Fibroblast of the aortic adventitia (primary cell): ENCODE measurements at regions not wholly inside any gene's neighbourhood (a gene's known extent, or its start where the extent isn't known, plus 50 kb on each side); places are given as distances from the start of the nearest gene placed in this dataset.

Source experiments
- DNase-seq: peaks from one replicate; pipeline ENCODE4 v3.0.0-alpha.2; 2010; ENCODE audit warnings: low read depth
- H3K4me3 ChIP-seq: 2 replicates; pipeline ENCODE4 v1.5.1; 2011; ENCODE audit warnings: low read depth, mild to moderate bottlenecking, control low read depth, low read length, moderate library complexity
- TF ChIP-seq, protein P1 (sequence below): IDR thresholded peaks from 2 replicates; pipeline ENCODE4 v1.5.1; 2011; ENCODE audit warnings: mild to moderate bottlenecking, low read length, control low read depth, inconsistent platforms; ENCODE audit not compliant: insufficient read depth

DNA sequence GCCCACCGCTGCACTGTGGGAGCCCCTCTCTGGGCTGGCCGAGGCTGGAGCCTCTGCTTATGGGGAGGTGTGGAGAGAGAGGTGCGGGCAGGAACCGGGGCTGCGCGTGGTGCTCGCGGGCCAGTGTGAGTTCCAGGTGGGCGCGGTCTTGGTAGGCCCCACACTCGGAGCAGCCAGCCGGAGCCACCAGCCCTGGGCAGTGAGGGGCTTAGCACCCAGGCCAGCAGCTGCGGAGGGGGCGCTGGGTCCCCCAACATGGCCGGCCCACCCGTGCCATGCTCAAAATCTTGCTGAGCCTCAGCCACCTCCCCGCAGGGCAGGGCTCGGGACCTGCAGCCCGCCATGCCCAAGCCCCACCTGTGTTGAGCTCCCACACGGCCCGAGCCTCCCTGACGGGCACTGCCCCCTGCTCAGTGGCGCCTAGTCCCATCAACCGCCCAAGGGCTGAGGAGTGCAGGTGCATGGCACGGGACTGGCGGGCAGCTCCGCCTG, 856.8 kb upstream of the CELF2 start:
- no peak for DNase-seq
- TF ChIP-seq, protein P1, sequence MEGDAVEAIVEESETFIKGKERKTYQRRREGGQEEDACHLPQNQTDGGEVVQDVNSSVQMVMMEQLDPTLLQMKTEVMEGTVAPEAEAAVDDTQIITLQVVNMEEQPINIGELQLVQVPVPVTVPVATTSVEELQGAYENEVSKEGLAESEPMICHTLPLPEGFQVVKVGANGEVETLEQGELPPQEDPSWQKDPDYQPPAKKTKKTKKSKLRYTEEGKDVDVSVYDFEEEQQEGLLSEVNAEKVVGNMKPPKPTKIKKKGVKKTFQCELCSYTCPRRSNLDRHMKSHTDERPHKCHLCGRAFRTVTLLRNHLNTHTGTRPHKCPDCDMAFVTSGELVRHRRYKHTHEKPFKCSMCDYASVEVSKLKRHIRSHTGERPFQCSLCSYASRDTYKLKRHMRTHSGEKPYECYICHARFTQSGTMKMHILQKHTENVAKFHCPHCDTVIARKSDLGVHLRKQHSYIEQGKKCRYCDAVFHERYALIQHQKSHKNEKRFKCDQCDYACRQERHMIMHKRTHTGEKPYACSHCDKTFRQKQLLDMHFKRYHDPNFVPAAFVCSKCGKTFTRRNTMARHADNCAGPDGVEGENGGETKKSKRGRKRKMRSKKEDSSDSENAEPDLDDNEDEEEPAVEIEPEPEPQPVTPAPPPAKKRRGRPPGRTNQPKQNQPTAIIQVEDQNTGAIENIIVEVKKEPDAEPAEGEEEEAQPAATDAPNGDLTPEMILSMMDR: no peak
- no peak overlapping the region for H3K4me3 ChIP-seq

DNA sequence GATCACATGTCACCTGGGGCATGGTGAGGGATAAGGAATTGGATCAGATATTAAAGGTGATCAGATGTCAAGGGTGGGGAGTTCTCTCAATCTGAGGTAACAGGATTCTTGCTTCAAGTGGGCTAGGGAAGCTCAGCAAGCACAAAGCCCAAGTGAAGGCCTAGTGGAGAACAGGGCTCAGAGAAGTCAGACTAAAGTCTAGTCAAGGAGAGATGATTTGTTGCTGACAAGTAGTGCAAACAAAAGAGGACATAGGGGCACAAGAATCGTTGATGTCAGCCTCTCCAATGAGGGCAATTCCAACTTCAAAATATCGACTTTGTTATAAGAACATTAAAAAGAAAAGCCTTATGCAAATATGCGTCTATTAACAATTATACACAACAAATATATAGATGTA, 852.8 kb upstream of the CELF2 start:
- H3K4me3 ChIP-seq: no peak overlapping the region
- TF ChIP-seq, protein P1: no peak
- no peak for DNase-seq

DNA sequence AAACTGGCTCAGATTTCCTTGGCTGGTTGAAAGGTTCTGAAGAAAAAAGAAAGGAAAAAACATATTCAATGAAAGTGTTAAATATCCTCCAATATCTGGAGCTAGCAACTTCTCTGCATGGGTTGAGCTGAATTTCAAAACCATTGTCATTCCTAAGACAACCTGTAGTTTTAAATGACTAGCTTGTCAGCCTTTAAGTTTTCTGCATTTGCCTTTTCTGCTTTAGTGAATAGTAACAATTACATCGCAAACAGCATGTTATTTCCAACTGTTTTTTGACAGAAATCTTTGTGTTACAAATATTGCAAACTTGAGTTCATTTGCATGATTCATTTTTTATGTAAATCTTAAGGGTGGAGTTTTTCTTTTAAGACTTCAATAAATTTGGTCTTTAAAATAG, 852.3 kb upstream of the CELF2 start:
- TF ChIP-seq, protein P1: no peak
- H3K4me3 ChIP-seq: no peak overlapping the region
- no peak for DNase-seq

DNA sequence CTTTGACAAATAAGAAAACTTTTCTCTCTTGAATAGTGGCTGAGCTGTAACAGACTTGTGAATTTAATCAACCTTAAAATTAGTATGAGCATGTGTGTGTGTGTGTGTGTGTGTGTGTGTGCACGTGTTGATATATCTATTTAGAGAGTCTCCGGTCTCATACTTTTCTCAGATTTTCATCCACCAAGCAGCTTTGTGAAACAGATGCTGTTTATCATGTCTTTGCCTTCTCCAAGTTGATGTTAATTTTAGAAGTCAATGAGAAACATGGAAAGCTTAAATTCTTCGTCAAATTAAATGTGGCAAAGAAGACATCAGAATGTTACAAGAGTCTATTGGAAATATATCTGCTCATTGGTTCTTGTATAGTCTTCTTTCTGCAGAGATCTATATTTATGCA, 839.2 kb upstream of the CELF2 start:
- no peak for DNase-seq
- TF ChIP-seq, protein P1: no peak
- H3K4me3 ChIP-seq: no peak overlapping the region

DNA sequence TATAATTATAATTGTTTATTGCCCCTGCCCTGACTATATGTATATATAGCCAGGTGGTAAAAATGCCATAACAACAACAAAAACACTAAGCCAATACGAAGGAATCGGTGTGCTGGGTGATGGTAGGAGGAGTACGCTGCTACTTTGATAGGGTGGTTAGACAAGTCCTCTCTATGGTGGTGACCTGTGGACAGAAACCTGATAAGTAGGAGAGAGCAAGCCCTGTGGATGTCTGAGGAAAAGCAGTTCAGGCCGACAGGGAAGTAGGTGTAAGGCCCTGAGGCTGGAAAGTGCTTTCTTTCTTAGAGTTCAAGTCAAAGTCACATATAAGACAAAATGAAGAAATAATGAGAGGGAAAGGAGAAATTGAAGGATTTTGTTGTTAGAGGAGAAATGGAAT, 823.8 kb upstream of the CELF2 start:
- H3K4me3 ChIP-seq: no peak overlapping the region
- no peak for DNase-seq
- TF ChIP-seq, protein P1: no peak

DNA sequence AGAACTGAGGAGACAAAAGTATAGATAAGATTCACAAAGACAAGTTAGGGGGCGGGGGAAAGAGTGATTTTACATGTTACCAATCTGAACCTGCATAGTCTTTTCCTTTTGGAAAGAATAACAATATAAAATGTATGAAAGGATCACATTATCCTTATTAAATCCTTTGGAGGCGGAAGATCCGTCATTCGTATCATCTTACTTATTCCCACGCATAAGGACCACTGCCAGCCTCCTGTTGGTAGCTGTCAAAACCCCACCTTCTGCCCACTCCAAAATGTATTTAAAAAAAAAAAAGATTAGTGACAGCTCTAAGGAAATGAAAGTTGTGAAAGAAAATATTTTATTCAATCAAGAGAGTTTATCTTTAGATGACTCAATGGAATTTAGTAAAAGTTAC, 821.0 kb upstream of the CELF2 start:
- TF ChIP-seq, protein P1: no peak
- no peak overlapping the region for H3K4me3 ChIP-seq
- no peak for DNase-seq

DNA sequence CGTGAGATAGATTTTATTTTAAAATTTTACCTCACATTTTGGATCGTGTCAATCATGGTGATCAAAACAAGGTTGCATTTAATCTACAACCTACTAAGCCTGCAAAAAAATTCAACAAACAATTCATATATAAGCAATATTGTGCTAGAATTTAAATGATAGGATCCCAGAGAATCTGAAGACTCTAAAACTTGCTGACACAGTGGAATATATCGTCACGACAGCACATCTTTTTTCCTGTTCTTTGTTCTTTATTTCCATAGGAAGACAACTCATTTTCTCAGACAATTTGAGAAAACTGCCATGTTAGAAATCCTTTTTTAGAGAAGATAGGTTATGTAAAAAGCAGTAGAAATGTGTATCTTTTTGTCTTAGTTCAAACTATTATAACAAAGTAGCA, 820.2 kb upstream of the CELF2 start:
- no peak overlapping the region for H3K4me3 ChIP-seq
- no peak for DNase-seq
- TF ChIP-seq, protein P1: no peak
